ENCODE measurements at regions not wholly inside any gene's neighbourhood (a gene's known extent, or its start where the extent isn't known, plus 50 kb on each side); places are given as distances from the start of the nearest gene placed in this dataset.
"Not testable (repeated sequence)": the region's sequence is repeated elsewhere in the genome, so short reads cannot be mapped to it uniquely, and the experiment has no call there.

- TF ChIP-seq CTCF (conservative IDR thresholded peaks at IDR 0.05); EZH2 (IDR thresholded peaks at IDR 0.05; ENCODE audit: low read depth): not testable (repeated sequence)
Measured at GRCh38 chr1:91182807-91183206, 161.0 kb upstream of the ZNF644 start.

Data from PC-9 (cell line).